Spleen (tissue), 7 donors: ENCODE measurements at regions not wholly inside any gene's neighbourhood (a gene's known extent, or its start where the extent isn't known, plus 50 kb on each side); places are given as distances from the start of the nearest gene placed in this dataset.

Experiments
- POLR2A ChIP-seq, 3 donors: fragments of 450-650 bp; IDR thresholded peaks; one replicate each; pipeline ENCODE4 v1.5.1; 2017; ENCODE audit warnings: antibody characterized with exemption in 3 of 3, mild to moderate bottlenecking in 1 of 3
- POLR2AphosphoS5 ChIP-seq, 3 donors: sonication (generic); formaldehyde crosslinking; IDR thresholded peaks; one replicate each; pipeline ENCODE4 v1.5.1; 2017; ENCODE audit warnings: antibody characterized with exemption in 3 of 3
- TF ChIP-seq, protein P1 (sequence below), 11 experiments: fragments of 200-600 bp in 7 of 11; fragments of 450-650 bp in 4 of 11; sonication (generic) in 4 of 11; IDR thresholded peaks in 8 of 11; conservative IDR thresholded peaks in 3 of 11; 1 replicate in 7 of 11; 2 replicates in 4 of 11; pipeline versions ENCODE4 v1.4.0 to v1.8.0; 2016 to 2021; ENCODE audit warnings: antibody characterized with exemption in 11 of 11, inconsistent platforms in 4 of 11, mild to moderate bottlenecking in 1 of 11
- donor health status: DM: no; HTN: no; CAD: no; lungs with moderate emphysema.
- donor health status: DM: no; HTN: no; CAD: no.
- donor health status: DM: no; HTN: no; CAD: no.

DNA sequence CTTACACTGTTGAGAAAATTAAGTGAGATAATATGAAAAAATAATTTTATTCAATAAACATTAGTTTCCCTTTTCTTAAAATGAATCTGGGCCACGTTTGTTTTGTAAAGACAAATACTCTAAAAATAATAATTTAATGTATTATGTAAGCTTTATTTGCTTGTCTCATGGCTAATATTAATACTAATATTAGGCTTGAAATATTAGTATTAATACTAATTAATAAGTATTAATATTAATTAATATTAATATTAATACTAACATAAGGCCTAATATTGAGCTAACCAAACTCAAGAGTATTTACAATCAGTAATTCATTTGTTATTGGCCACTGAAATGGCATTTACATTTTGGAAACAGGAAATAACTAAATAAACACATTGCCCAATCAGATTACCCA lies 280.1 kb upstream of the ESRRG start:
- TF ChIP-seq, protein P1, sequence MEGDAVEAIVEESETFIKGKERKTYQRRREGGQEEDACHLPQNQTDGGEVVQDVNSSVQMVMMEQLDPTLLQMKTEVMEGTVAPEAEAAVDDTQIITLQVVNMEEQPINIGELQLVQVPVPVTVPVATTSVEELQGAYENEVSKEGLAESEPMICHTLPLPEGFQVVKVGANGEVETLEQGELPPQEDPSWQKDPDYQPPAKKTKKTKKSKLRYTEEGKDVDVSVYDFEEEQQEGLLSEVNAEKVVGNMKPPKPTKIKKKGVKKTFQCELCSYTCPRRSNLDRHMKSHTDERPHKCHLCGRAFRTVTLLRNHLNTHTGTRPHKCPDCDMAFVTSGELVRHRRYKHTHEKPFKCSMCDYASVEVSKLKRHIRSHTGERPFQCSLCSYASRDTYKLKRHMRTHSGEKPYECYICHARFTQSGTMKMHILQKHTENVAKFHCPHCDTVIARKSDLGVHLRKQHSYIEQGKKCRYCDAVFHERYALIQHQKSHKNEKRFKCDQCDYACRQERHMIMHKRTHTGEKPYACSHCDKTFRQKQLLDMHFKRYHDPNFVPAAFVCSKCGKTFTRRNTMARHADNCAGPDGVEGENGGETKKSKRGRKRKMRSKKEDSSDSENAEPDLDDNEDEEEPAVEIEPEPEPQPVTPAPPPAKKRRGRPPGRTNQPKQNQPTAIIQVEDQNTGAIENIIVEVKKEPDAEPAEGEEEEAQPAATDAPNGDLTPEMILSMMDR (IDR thresholded peaks at IDR 0.05 in 8 of 11, conservative IDR thresholded peaks at IDR 0.05 in 3 of 11): no peak
- TF ChIP-seq POLR2AphosphoS5 (IDR thresholded peaks at IDR 0.05): no peak
- TF ChIP-seq POLR2A (IDR thresholded peaks at IDR 0.05): no peak
